ENCODE measurements at regions not wholly inside any gene's neighbourhood (a gene's known extent, or its start where the extent isn't known, plus 50 kb on each side); places are given as distances from the start of the nearest gene placed in this dataset.

DNA sequence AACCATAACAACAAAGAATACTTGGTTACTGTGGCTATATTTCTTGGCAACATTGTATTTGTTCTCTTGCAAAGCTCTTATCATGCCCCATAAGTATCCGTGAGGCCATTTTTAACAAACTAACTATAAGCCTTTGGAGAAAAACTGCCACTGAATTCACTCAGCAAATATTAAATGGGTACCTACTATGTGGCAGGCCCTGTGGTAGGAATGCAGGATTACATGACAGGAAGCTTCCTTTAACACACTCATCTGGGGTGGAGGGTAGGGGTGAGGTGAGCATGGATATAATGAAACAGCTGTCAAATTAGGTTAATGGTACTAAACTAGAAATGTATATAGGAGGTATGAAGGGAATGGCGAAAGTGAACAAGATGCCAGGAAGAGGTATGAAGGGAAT lies 504.8 kb downstream of the MEI4 start:
- no peak for TF ChIP-seq TAF1 (IDR thresholded peaks at IDR 0.05; ENCODE audit: borderline replicate concordance, low read depth, low read length)
- TF ChIP-seq, protein P1, sequence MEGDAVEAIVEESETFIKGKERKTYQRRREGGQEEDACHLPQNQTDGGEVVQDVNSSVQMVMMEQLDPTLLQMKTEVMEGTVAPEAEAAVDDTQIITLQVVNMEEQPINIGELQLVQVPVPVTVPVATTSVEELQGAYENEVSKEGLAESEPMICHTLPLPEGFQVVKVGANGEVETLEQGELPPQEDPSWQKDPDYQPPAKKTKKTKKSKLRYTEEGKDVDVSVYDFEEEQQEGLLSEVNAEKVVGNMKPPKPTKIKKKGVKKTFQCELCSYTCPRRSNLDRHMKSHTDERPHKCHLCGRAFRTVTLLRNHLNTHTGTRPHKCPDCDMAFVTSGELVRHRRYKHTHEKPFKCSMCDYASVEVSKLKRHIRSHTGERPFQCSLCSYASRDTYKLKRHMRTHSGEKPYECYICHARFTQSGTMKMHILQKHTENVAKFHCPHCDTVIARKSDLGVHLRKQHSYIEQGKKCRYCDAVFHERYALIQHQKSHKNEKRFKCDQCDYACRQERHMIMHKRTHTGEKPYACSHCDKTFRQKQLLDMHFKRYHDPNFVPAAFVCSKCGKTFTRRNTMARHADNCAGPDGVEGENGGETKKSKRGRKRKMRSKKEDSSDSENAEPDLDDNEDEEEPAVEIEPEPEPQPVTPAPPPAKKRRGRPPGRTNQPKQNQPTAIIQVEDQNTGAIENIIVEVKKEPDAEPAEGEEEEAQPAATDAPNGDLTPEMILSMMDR (IDR thresholded peaks at IDR 0.05): no peak
- no peak for TF ChIP-seq JUND (IDR thresholded peaks at IDR 0.05)
- TF ChIP-seq YY1 (IDR thresholded peaks at IDR 0.05; ENCODE audit: low read depth): no peak
- TF ChIP-seq CHD2 (IDR thresholded peaks at IDR 0.05; ENCODE audit: low read length, partially characterized antibody): no peak
- no peak for TF ChIP-seq MXI1 (IDR thresholded peaks at IDR 0.05; ENCODE audit: low read depth, low read length)
- no peak for TF ChIP-seq GATA2 (CRISPR knock-in tag; IDR thresholded peaks at IDR 0.05)
